NCI-H2171 (cell line): ENCODE measurements at regions not wholly inside any gene's neighbourhood (a gene's known extent, or its start where the extent isn't known, plus 50 kb on each side); places are given as distances from the start of the nearest gene placed in this dataset.

Source experiments
- DNase-seq: peaks from one replicate; lab custom pipeline; 2025; lab: John Stamatoyannopoulos, UW

DNA sequence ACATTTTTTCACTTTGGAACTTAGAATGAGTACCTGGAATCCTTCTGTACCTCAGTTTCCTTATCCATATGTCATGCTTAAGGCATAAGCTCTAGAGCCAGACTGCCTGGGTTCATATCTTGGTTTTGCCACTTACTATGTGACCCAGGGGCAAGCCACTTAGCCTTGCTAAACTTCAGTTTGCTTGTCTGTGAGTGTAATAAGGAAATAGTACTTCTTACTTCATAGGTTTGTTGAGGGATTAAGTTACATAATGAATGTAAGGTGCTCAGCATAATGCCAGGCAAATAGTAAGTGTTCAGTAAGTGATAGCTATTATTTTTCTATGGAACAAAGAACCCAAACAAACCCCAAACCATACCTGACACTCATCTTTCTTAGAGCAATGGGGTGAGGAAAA, 225.1 kb downstream of the BCAT1 start:
- DNase-seq = no peak

GRCh38 chr12:24721191-24721590, 227.7 kb downstream of the BCAT1 start:
- no peak for DNase-seq

GRCh38 chr12:24719293-24719721, 229.6 kb downstream of the BCAT1 start:
- no peak for DNase-seq

DNA sequence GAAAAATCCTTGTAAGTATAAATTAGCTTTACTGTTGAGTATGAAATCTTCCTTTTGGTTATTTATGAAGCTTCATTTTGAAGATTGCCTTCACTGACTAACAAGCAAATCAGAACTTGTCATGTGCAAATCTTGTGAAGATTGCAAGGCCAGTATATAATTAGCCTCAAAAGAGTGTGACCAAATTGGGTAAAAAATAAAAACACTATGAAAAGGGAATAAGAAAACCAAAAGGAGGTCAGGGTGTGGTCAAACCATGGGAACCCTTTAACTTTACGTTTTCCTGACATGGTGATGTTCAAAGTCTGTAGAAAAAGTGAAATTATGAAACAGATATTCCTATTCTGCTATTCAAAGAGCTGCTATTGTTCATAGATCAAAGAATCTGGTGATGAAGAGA, 230.3 kb downstream of the BCAT1 start:
- no peak for DNase-seq

DNA sequence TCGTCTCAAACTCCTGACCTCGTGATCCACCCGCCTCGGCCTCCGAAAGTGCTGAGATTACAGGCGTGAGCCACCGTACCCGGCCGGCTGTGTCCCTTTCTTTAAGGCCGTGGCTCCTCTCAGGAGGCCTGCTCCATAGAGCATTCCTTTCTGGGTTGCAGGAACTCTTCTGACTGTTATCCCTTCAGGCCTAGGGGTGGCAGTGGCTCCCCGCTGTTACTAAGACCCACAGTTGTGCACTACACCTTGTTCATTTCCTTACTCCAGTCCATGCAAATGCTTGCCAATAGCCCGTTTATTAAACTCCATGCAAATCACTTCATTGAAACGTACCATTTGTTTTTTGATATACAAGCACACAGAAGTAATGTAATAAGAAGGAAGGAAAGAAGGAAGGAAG, 234.7 kb downstream of the BCAT1 start:
- DNase-seq = no peak

DNA sequence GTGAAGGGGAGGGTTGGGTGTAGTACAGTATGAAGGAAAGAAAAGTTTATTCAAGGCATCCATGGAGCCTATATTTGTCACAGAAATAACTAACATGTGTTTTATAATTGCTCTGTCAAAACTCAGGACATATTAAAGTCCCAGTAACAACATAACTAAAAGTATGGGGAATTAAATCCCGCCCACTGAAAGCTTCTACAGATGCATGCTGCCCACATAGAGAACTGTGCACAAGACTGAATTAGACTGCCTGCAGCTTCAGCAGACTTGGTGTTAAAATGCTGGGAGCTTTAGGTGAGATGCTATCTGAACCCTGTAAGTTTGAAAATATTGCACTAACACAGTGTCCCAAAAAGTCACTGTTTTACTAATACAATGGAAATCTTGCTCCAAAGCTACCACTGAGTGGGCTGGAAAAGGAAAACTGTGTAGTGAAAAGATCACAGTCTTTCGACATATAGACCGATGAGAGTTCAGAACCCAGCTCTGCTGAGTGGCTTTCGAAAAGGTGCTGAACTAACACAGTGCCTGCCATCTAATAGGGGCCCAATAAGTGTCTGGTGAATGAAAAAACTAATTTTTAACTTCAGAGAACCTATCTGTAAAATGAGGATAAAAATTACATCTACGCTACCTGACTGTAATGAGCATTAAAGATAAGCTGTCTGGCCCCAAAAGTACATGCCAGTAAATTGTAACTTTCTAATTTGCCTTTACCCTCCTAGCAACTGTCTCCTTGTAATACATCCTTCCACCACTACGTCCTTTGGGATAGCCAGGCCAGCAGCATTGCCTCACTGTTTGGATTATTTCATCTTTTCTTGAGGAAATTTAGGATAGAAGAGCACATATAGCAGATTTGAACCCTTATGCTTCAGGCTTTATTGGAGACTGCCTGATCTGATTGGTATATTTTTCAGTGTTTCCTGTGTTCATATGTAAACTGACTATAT, 237.6 kb downstream of the BCAT1 start:
- DNase-seq = no peak

DNA sequence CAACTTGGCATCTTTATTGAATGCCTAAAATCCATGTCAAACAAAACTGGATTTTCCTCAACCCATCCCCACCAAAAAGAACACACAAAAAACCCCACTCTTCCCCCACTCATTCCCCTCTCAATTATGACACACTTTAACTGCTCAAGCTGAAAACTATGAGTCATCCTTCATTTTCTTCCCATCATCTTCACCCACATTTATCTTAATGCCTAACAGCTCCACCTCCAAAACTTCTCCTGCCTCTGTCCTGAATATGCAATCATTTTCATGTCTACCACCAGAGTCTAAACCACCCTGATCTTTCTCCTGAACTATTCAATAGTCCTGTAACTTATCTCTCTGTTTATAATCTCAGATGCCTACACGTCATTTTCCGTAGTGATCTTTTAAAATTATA, 239.7 kb downstream of the BCAT1 start:
- DNase-seq = no peak

GRCh38 chr12:24708718-24709117, 240.2 kb downstream of the BCAT1 start:
- DNase-seq = no peak

- no peak for DNase-seq
Measured at GRCh38 chr12:24708043-24708442, 240.9 kb downstream of the BCAT1 start.

DNA sequence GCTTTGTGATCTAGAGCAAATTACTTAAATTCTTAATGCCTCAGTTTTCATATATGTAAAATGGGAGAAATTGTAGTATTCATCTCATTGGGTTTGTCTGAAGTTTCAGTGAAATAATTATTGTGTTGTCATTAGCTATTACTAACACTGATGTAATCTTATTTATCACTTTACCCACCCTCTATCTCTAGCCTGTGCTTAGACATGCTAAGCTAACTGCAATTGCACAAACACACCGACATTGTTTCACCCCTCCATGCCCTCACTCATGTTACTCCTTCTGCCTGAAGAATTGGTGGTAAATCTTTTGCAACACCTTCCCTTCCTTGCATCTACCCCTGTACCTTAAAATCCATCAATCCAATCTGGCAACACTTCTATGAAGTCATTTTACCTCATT, 241.6 kb downstream of the BCAT1 start:
- no peak for DNase-seq

- no peak for DNase-seq
Measured at GRCh38 chr12:24705741-24706358, 243.1 kb downstream of the BCAT1 start.

DNA sequence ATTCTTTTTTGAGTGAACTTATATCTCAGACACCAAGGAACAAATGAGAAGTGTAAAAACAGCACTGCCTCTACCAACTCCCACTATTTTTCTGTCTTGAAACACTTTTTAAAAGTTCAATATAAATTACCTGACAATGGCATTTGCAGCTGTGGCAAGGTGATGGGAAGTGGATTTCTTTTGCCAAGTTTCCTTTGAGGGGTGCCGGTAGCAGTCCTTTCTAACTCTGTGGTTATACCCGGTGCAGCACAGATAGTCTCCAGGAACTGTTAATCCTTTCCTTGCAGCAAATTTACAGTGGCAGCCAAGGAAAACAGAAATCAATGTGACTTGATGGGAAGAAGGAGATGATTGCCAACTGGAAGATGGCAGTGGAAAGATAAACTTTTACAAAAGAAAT, 243.7 kb downstream of the BCAT1 start:
- no peak for DNase-seq

GRCh38 chr12:24701343-24701742, 247.6 kb downstream of the BCAT1 start:
- no peak for DNase-seq

GRCh38 chr12:24698972-24699371, 249.9 kb downstream of the BCAT1 start:
- no peak for DNase-seq

GRCh38 chr12:24697769-24698168, 251.1 kb downstream of the BCAT1 start:
- DNase-seq = no peak

GRCh38 chr12:24697295-24697694, 251.6 kb downstream of the BCAT1 start:
- DNase-seq = no peak

- no peak for DNase-seq
Measured at GRCh38 chr12:24696800-24697199, 252.1 kb downstream of the BCAT1 start.

- DNase-seq = no peak
Measured at GRCh38 chr12:24695657-24696329, 253.1 kb downstream of the BCAT1 start.

GRCh38 chr12:24695103-24695502, 253.8 kb downstream of the BCAT1 start:
- DNase-seq = no peak

DNA sequence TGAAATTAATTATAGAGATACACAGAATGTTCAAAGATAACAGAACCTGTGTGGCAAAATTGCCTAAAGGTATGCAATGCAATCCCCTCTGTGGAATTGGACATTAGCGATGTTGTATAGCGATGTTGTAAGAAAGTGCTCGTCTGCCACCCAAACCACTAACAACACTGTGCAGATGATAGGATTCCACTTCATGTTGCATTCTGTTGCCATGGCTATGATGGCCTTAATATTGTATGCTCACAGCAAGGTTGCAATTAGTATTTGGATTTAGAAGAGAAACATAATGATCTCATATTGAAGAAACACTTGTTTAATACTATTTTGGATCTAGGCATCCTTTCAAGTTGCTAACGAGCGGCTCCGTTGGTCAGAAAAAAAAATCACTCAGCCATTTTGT, 260.3 kb downstream of the BCAT1 start:
- no peak for DNase-seq

GRCh38 chr12:24681570-24681969, 267.3 kb downstream of the BCAT1 start:
- no peak for DNase-seq

DNA sequence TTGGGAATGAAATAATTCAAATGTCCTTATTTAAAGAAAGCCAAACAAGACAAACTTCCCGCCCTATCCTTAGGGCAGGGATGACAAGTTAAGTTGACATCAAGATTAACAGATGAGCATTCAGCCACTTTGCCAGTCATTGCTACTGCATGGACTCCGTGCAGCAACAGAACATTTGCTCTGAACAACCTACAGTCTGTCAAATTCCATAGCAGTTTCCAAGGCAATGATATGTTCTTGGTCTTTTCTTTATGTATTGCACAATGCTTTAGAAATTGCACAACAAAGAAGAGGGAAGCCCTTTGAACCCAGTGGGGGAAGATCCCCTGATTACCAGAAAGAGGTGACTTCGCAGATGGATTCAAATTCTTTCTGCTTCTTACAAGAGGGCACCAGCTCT, 269.8 kb downstream of the BCAT1 start:
- no peak for DNase-seq

GRCh38 chr12:24678436-24678835, 270.5 kb downstream of the BCAT1 start:
- no peak for DNase-seq
